ENCODE measurements at regions not wholly inside any gene's neighbourhood (a gene's known extent, or its start where the extent isn't known, plus 50 kb on each side); places are given as distances from the start of the nearest gene placed in this dataset.
A peak's percentile ranks its signal among the peaks of the same experiment; 100 is the strongest.

DNA sequence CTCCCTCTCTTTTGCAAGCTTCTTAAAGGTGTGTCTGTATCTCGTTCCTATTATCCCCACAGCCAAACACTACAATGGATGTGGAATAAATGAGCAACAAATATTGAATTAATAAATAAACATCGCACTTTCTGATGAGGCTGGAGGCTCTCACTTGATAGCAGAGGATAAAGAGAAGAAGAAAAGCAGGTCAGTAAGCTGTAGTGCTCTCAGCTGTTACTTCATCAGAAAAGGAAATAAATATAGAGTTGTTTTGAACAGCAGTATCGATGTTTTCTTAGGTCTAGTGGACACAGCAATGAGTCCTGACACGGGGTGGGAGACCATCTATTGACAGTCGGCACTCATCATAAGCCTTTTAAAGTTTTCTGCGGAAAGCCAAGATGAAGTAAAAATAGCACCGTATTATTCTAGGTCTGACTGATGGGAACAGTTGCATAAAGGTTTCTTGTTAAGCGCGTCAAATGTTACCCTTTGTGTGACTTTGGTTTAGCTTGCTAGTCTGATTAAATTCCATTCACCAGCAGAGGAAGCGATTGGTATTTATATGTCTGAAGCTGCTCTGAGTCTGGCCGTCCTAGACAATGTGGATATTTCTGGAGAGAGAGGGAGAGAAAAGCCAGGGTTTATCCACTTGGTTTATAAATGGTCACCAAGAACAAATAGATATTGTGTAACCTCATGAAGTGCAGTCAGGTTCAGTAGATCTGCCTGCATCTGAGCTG lies 646.1 kb downstream of the CDH11 start:
- 68 to 71% methylated on average over 11 of the region's 11 CpGs for WGBS, 2 donors (ENCODE audit: low coverage in 1 of 2)
- intact Hi-C loops (cut with DNase I; ENCODE audit: low total_unique reads) (no loop called here), in situ Hi-C loops (cut with MboI; ENCODE audit: low pct_ligation_motif_present in 1 of 4, low pct_unique_long_range_greater_than_20kb in 1 of 4, low sequenced_read_pairs in 3 of 4) (no loop called here)
- no peak overlapping the region for H3K4me3 ChIP-seq
- peaks cover 0 to 10% (median 4%) of the 10 kb centered on the region in 4 donors for H3K4me1 ChIP-seq
- no peak for DNase-seq
- H3K27me3 ChIP-seq: no peaks in the 10 kb centered on the region
- H3K36me3 ChIP-seq: no peaks in the 10 kb centered on the region
- H3K9me3 ChIP-seq: no peaks in the 10 kb centered on the region
- no peak overlapping the region for H3K27ac ChIP-seq
- TF ChIP-seq, protein P1, sequence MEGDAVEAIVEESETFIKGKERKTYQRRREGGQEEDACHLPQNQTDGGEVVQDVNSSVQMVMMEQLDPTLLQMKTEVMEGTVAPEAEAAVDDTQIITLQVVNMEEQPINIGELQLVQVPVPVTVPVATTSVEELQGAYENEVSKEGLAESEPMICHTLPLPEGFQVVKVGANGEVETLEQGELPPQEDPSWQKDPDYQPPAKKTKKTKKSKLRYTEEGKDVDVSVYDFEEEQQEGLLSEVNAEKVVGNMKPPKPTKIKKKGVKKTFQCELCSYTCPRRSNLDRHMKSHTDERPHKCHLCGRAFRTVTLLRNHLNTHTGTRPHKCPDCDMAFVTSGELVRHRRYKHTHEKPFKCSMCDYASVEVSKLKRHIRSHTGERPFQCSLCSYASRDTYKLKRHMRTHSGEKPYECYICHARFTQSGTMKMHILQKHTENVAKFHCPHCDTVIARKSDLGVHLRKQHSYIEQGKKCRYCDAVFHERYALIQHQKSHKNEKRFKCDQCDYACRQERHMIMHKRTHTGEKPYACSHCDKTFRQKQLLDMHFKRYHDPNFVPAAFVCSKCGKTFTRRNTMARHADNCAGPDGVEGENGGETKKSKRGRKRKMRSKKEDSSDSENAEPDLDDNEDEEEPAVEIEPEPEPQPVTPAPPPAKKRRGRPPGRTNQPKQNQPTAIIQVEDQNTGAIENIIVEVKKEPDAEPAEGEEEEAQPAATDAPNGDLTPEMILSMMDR (IDR thresholded peaks at IDR 0.05): no peak
- TF ChIP-seq POLR2AphosphoS5 (IDR thresholded peaks at IDR 0.05): peak in 1 of 3 donors; percentile 22

DNA sequence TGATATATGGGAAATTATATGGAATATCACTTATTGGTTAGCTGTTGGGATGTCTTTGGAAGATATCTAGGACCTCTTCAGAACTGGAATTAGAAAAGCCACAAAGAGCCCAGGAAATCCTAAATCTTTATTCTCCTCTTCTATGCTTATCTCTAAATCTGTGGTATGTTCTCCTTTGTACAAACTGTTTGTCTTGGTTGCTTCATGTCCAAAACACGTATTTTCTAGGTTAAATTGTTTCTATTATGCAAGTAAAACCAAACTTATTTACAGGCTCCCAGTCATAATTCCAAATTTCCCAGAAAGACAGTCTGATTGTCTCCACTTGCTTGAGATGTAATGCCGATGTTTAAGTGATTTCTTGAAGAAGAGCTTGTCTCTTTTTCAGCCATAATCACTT lies 650.9 kb downstream of the CDH11 start:
- Histone ChIP-seq H3K9me3 (peaks cover 0 to 3% of the 10 kb centered on the region in 2 donors), H3K27ac (no peak overlapping the region), H3K4me1 (no peaks in the 10 kb centered on the region), H3K36me3 (no peaks in the 10 kb centered on the region), H3K27me3 (no peaks in the 10 kb centered on the region), H3K4me3 (no peak overlapping the region)
- in situ Hi-C loops (cut with MboI; ENCODE audit: low pct_ligation_motif_present in 1 of 4, low pct_unique_long_range_greater_than_20kb in 1 of 4, low sequenced_read_pairs in 3 of 4) (no loop called here), intact Hi-C loops (cut with DNase I; ENCODE audit: low total_unique reads) (no loop called here)
- no peak for DNase-seq
- WGBS, 2 donors (ENCODE audit: low coverage in 1 of 2): 54 to 60% methylated on average over 2 of the region's 2 CpGs
- TF ChIP-seq, protein P1 (IDR thresholded peaks at IDR 0.05): no peak
- TF ChIP-seq POLR2AphosphoS5 (IDR thresholded peaks at IDR 0.05) (no peak), POLR2A (IDR thresholded peaks at IDR 0.05) (no peak), EP300 (IDR thresholded peaks at IDR 0.05; ENCODE audit: low read depth) (no peak)

DNA sequence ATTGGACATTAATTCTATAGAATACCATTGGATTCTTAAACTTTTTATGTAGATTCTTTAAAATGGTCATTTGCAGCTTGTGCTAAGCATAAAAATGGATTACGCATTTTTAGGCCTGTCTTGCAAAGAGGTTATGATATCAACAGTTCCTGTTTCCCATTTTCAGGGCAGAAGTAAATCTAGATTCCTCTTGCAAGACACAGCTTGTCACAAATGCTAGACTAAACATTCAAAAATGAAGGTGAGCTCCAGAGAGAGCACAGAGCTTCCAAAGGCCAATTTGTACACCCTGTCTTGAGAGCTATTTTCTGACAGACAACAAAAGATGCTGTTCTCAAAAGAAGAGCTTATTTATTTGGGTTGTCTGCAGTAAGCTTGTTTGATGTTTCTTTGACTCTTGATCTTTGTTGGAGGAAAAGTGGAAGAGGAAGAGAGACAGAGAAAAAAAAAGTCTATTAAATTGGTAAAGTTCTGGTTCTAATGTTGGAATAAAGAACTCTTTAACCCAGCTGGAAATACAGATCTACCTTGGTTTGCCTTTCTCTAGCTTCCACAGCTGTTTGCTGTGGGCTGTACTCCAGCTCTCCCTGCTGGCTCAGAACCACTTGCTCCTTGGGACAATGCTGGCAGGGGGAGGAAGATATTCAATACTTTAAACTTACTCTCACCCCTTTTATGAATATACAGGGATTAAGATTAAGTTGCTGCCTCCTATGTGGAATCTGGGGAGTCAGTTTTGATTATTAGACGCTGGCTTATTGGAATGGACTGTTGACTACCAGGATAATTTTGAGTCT lies 651.8 kb downstream of the CDH11 start:
- 75 to 100% methylated on average over 2 of the region's 2 CpGs for WGBS, 2 donors (ENCODE audit: low coverage in 1 of 2)
- peaks cover 0 to 3% of the 10 kb centered on the region in 2 donors for H3K9me3 ChIP-seq
- H3K27ac ChIP-seq: no peak overlapping the region
- in situ Hi-C loops (cut with MboI; ENCODE audit: low pct_ligation_motif_present in 1 of 4, low pct_unique_long_range_greater_than_20kb in 1 of 4, low sequenced_read_pairs in 3 of 4) (no loop called here), intact Hi-C loops (cut with DNase I; ENCODE audit: low total_unique reads) (no loop called here)
- H3K36me3 ChIP-seq: no peaks in the 10 kb centered on the region
- TF ChIP-seq, protein P1 (IDR thresholded peaks at IDR 0.05): no peak
- H3K4me1 ChIP-seq: no peaks in the 10 kb centered on the region
- no peak for DNase-seq
- H3K27me3 ChIP-seq: no peaks in the 10 kb centered on the region
- no peak overlapping the region for H3K4me3 ChIP-seq

DNA sequence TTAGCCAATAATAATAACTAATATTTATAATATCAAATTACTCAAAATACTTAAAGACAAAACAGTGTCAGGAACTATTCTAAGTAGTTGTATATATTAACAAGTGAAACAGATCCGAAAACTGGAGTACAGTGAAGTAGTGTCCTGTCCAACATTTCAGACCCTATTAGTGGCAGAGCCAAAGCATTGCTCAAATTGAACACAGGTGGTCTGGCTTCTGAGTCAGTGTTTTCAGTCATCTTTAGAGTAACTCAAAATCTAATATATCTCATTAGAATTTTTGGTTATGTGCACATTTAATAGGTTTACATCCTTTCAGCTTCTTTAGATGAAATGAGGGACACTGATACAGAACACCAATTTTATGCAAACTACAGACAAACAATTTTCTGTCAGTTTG lies 652.5 kb downstream of the CDH11 start:
- Histone ChIP-seq H3K27me3 (no peaks in the 10 kb centered on the region), H3K9me3 (peaks cover 0 to 3% of the 10 kb centered on the region in 2 donors), H3K36me3 (no peaks in the 10 kb centered on the region), H3K4me1 (no peaks in the 10 kb centered on the region), H3K27ac (no peak overlapping the region), H3K4me3 (no peak overlapping the region)
- DNase-seq: no peak
- WGBS, 2 donors (ENCODE audit: low coverage in 1 of 2): 80 to 91% methylated on average over 1 of the region's 1 CpG
- in situ Hi-C loops (cut with MboI; ENCODE audit: low pct_ligation_motif_present in 1 of 4, low pct_unique_long_range_greater_than_20kb in 1 of 4, low sequenced_read_pairs in 3 of 4) (no loop called here), intact Hi-C loops (cut with DNase I; ENCODE audit: low total_unique reads) (no loop called here)
- TF ChIP-seq POLR2A (IDR thresholded peaks at IDR 0.05) (no peak), POLR2AphosphoS5 (IDR thresholded peaks at IDR 0.05) (no peak), EP300 (IDR thresholded peaks at IDR 0.05; ENCODE audit: low read depth) (no peak)
- TF ChIP-seq, protein P1 (IDR thresholded peaks at IDR 0.05): no peak

Measured in transverse colon (tissue), 4 donors.